Fibroblast of skin of scalp (primary cell): ENCODE measurements at regions not wholly inside any gene's neighbourhood (a gene's known extent, or its start where the extent isn't known, plus 50 kb on each side); places are given as distances from the start of the nearest gene placed in this dataset.
"Not testable (repeated sequence)": the region's sequence is repeated elsewhere in the genome, so short reads cannot be mapped to it uniquely, and the experiment has no call there.

Source experiments
- DNase-seq: peaks from one replicate; pipeline ENCODE4 v3.0.0-alpha.2; 2013

DNA sequence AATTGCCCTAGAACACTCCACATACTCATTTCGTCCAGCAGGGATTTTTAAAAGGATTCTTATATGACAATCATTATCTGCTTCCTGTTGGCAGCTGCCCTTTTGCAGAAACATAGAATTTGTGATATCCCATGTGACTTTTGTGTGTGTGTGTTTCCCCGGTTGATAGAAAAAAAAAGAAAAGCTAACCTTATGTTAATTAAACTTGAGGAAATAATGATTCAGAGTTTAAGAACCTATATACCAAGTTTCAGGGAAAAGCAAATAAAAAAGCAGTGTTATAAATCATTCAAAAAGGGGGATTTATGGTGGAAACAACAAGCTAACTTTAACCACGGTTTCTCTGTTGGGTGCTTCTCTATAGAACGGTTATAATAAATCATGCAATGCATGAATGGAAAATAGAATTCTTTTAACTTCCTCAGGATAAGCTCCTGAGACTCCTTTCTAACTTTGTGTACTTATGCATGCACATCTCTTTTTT, 826.9 kb upstream of the EYS start:
- DNase-seq = no peak

DNA sequence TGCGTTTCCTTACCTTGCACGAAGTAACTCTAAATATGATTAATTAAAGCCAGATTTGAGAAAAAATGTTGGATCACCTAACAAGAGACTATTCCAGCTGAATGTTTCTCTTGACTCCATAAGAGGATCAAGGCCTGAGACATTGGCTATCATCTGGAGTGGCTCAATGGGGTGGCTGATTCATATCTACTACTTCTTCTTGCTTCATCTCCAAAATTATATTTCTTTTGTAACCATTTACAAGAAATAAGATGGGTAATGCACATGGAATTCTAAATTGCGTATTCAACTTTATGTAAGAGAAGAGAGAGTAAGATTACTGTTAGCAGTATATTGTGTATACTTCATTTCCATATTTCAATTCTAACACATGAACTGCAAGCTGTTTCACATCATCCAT, 819.0 kb upstream of the EYS start:
- no peak for DNase-seq

DNA sequence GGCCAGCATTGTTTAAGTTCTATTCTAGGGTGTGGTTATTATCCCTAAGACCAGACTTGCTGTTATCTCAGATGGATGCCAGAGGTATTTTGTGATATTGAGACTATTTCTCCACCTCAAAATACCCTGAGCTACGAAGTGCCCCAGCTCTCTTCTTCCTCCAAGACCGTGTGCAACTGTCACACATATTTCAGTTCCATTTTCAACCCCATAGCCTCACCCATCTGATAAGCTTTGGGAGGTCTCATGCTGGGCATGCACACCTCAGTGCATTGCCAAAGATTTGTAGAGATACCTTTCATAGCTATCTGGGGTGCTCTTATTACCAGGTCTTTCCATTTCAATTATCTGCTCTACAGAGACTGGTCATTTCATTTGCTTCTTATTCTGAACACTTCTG, 815.8 kb upstream of the EYS start:
- DNase-seq = no peak

DNA sequence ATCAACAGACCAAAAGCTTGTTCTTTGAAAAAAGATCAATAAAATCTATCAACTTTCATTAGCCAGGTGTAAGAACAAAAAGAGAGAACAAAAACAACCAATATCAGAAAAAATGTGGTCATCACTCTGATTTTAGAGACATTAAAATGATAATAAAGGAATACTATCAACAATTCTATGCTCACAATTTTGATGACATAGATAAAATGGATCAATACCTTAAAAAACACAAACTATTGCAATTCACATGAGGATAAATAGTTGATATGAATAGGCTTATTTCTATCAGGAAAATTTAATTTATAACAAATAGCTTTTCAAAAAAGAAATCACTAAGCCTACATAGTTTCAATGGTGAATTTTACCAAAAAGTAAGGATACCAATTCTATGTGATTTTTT, 809.4 kb upstream of the EYS start:
- DNase-seq = no peak

DNA sequence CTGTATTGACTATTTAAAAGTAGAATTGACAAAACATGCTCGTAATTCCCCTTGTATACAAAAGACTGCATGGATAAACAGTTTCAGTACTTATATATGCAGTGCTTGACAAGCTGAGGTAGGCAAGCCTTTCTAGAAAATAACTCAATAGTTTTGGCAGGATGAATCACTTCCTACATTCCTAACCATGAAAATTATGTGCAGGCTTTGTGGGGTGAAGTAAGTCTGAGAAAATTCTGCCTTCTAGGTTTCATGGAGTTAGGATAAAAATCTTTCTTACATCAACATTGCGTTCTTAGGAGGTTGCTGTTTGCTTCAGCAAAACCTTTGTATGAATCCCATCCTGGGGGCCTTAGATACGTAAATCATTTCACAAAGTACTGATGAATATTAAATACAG, 801.4 kb upstream of the EYS start:
- peak; percentile 41 for DNase-seq

DNA sequence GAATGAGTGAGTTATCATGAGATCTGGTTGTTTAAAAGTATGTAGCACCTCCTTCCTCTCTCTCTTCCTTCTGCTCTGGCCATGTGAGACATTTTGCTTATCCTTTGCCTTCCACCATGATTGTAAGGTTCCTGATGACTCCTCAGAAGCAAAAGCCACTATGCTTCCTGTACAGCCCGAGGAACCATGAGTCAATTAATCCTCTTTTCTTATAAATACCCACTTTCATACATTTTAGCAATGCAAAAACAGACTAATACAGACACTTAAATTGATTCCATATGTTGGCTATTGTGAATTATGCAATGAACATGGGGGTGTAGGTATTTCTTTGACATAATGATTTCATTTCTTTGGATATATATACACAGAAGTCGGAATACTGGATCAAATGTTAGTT, 792.8 kb upstream of the EYS start:
- DNase-seq = peak; percentile 5

DNA sequence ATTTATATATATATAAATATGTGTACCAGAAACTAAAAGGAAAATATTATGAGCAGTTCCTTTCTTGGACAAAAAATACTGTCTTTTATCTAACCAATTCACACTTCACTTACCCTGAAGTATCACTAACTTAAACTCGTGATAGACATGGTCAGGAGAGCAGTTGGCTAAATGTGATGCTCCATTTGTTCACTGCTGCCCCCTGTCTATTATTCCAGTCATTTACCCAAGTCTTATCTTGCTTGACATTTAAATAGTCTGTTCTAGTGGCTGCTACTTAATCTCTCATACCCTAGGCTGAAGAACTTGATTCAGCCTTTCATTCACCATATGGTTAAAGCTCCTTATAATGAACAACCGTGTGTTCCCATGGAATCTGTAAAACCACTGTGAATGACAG, 789.6 kb upstream of the EYS start:
- DNase-seq = peak; percentile 8

DNA sequence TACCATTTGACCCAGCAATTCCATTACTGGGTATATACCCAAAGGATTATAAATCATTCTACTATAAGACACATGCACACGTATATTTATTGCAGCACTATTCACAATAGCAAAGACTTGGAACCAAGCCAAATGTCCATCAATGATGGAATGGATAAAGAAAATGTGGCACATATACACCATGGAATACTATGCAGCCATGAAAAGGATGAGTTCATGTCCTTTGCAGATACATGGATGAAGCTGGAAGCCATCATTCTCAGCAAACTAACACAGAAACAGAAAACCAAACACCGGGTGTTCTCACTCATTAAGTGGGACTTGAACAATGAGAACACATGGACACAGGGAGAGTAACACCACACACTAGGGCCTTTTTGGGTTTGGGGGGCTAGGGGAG, 787.6 kb upstream of the EYS start:
- DNase-seq = not testable (repeated sequence)

DNA sequence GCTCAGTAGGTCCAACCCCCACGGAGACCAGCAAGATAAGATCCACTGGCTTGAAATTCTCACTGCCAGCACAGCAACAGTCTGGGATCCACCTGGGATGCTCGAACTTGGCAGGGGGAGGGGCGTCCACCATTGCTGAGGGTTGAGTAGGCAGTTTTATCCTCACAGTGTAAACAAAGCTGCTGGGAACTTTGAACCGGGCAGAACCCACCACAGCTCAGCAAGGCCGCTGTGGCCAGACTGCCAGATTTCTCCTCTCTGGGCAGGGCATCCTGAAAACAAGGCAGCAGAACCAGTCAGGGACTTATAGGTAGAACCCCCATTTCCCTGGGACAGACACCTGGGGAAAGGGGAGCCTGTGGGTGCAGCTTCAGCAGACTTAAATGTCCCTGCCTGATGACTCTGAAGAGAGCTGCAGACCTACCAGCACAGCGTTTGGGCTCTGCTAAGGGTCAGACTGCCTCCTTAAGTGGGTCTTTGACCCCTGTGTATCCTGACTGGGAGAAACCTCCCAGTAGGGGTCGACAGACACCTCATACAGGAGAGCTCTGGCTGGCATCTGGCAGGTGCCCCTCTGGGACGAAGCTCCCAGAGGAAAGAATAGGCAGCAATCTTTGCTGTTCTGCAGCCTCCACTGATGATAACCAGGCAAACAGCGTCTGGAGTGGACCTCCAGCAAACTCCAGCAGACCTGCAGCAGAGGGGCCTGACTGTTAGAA, 782.4 kb upstream of the EYS start:
- DNase-seq = no peak

DNA sequence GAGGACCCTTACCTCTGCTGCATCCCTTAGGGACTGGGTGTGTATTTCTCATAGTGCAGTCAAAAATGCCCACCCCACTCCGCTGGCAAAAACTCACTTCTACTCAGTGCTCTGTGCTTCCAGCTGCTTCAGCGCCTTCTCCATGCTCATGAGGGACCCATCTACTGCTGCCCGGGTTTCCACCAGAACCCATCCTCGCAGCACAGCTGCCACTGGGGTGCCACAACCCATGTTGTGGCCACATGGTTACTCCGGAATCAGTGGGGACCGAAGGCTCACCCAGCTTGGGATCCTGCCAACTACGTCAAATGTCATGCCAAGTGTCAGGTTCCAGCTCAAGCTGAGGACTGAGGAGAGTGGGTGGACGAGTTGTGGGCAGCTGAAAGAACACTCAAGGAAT, 774.2 kb upstream of the EYS start:
- DNase-seq = no peak

DNA sequence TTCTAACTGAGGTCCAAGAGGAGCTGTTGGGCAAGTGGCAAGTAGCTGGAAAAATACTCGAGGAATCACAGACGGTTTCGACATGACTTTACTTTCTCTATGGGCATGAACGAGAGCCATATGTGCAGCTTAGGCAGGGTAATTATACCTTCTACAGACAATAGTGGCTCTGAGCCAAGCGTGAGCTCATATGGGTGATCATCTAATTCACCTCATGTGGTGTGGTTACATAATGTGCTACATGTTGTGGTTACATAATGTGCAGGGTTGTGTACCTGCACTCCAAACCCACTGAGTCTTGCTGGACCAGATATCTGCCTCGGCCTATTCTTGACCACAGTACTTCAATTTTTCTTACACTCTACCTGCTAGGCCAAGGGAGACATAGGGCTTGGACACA, 771.7 kb upstream of the EYS start:
- no peak for DNase-seq

DNA sequence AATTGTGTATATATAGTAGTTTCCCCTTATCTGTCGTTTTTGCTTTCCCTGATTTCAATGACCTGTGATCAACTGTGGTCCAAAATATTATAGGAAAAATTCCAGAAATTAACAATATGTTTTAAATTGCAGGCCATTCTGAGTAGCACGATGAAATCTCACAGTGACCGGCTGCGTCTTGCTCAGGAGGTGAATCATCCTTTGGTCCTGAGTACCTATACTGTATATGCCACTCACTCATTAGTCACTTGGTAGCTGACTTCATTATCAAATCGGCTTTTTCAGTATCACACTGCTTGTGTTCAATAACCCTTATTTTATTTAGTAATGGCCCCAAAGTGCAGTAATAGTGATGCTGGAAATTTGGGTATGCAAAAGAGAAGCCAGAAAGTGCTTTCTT, 728.3 kb upstream of the EYS start:
- DNase-seq = no peak

DNA sequence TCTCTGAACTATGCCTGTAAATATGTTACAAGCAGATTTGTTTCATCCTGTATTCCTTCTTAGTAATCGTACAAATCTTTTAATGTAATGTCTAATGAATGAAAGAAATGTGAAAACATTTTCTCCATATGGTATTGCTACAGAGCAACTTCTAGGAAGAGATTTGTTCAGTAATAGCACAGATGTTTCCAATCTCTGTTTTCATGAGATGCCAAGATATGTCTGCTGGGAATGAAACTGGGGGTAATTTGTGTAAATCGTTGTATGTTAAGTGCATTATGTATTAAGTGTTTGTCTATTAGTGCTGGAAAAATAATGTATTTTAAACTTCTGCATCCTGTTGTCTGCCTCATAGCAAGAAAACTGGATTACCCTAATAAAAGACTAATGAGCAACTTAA, 722.2 kb upstream of the EYS start:
- peak; percentile 52 for DNase-seq

DNA sequence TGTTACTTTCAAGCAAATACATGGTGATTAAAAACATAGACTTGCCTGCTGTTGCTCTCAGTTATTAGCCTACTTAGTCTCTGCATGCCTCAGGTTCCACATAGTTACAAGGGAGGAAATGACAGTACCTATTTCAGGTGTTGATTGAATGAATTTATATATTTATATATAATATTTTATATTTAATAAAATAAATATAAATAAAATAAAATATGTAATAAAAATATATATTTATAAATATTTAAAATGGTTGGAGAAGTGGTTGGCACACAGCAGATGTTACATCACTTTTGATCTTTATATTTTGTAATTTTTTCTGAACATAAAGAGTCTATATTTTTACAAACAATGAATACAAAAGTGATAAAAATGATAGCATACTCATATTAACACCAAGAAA, 716.0 kb upstream of the EYS start:
- DNase-seq = no peak

DNA sequence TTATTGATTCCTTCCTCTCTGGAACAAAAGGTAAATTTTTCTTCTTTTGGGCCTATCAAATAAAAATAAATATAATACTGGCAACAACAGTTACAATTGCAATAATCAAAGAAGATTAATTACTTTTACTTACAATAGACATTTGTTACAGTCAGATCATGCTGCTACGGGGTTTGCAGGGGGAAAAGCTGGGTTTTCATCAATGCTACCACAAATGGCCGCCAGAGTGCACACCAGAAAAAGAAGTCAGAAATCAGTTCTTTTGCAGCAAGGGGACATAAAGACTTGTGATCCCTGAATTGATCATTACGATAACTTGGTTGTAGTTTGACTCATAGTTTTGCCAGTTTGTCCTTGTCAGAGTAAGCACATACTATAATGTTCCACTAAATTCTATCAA, 714.5 kb upstream of the EYS start:
- DNase-seq = peak; percentile 2

DNA sequence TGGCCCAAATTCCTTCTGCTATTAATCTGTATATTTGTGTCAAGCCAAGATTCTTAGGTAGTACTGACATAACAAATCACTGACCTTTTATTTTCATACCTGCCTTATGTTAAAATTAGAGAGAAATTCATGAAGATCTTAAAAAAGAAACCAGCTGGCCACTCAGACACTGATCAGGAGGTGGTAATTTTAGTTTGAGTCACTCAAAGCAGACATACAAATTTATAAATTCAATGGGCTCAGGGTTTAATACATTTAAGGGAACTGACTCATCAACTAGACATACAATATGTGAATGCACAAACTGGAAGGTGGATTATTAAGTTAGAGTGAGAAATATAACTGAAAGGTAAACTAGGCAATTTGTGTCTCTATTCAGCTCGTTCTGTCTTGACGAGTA, 711.9 kb upstream of the EYS start:
- DNase-seq = no peak

DNA sequence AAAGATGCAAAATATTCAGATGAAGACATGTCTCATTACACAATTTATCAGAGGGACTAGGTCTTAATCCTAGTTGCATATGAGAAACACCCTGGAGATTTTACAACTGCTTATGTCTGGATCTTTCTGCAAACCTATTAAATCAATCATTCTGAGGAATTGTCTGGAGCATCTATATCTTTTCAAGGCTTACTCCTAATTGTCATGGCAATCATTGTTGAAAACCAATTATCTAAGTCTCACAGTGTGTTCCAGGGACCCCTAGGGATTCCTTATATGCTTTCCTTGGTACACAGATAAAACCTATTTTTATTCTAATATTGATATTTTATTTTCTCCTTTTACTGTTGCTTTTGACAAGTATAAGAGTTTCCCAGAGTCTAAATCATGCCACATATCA, 696.9 kb upstream of the EYS start:
- DNase-seq = no peak

DNA sequence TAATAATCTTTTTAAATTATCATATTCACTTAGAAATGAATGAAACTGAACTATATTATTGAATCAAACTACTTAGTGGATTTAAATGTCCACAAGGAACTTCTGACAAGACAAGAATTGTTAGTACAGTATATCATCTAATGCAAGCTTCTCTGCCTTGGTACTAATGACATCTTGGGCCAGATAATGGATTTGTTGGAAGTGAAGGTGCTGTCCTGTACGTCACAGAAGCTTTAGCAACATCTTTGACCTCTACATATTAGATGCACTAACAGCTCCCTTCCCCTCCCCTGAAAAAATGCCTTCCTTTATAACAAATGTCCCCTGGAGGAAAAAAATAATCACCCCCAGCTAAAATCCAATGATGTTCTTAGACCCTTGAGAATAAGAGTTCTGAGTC, 695.8 kb upstream of the EYS start:
- DNase-seq = no peak

DNA sequence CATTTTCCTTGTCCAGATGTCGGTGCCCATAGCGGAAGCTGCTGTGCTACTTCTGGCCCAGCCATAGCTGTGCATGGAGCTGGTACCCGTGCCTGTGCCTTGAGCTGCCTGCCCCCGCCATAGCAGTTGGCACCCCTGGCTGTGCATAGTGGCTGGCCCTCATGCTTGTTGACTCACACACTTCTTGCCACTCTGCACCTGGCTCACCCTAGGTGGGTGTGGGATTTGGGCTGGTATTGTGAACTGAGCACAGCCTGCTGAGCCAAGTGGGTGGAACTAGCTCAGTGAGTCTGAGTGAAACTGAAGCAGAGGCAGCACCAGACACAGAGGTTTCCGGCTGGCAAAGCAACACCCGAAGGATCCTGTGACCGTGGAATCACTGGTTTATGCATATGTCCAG, 689.5 kb upstream of the EYS start:
- DNase-seq = no peak

DNA sequence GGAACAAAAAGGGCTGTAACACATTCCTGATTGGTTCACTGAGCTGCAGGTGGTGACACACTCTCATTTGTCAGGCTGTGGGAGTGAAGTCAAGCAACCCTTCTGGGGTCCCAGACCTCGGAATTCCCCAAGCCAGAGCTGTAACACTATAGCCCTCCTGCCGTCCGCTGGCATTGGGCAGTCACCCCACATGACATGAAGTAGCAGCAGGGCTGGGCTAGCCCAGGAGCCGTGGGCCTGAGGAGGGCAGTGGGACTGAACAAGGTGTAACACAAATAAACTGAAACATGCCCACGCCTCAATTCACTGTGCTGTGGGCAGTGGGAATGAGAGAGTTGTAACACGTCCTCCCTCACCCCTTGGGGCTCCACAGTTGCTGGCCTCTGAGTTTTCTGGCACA, 689.1 kb upstream of the EYS start:
- DNase-seq = no peak

DNA sequence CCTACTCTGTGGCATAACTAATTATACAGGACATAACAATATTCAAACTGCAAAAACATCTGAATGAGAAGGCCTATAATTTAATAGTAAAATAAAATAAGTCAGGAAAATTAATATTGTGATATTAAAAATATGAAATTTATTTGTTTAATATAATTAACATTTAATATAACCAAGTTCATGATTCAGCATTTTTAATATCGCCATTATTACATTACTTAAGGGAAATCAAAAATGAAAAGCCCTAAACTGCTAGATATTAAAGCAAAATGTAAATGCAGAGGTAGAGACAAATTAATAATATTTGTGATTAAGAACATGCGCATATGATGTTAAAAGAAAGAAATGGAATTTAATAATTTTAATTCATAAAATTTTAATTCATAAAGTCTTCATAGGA, 683.4 kb upstream of the EYS start:
- no peak for DNase-seq

DNA sequence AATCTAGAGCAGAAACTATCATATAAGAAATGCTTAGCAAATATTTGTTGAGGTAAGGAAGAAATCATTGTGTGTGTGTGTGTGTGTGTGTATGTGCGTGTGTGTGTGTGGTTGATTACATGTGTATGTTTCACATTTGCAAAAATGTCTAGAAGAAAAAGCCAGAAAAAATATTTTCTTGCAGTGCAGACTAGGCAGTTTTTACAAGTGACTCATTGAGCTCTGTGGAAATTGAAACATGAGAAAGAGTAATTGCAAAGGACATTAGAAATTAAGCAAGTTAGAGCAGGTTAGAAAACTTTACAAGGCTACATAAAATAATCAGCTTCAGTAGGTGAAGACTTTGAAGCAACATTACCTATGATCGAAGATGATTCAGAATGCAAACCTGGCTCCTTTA, 669.0 kb upstream of the EYS start:
- DNase-seq = peak; percentile 1

DNA sequence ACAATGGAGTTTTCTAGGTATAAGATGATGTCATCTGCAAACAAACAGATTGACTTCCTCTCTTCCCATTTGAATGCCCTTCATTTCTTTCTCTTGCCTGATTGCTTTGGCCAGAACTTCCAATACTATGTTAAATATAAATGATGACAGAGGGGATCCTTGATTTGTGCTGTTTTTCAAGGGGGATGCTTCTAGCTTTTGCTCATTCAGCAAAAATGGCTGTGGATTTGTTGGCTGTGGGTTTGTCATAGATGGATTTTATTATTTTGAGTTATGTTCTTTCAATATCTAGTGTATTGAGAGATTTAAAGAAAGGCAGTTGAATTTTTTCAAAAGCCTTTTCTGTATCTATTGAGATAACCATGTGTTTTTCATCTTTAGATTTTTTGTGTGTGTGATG, 662.4 kb upstream of the EYS start:
- no peak for DNase-seq

DNA sequence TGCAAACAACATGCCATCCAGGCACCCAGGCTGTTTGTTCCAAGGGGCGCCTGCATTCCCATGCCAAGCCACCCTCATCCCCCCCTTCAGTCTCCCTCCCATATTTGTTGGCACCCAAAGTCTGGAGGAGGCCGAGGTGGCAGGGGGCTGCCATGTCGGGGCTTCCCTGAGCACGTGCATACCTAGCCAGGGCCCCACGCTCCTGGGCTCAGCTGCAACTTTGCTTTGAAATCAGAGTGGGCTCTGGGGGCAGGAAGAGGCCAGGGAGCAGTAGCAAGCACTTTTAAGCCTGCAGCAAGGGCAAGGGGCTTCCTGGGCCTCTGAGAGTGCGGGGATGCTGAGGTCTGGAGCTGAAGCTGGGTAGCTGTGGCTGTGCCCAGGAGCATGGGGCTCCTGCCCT, 655.9 kb upstream of the EYS start:
- DNase-seq = no peak

DNA sequence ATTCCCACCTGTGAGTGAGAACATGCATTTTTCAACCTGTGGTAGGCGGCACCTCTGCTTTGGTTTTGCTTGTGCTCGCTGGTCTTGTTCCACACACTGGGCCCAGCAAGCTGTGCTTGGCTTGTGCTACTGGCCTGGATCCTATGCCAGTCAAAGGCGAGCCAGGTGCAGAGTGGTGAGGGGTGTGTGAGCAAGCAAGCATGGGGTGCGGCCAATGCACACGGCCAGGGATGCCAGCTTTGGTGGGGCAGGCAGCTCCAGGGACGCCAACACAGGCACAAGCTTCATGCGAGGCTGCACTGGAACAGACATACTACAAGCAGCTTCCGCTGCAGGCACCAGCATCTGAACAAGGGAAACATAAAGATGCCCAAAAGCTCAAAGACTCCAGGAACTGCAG, 654.9 kb upstream of the EYS start:
- no peak for DNase-seq
